ENCODE measurements at regions not wholly inside any gene's neighbourhood (a gene's known extent, or its start where the extent isn't known, plus 50 kb on each side); places are given as distances from the start of the nearest gene placed in this dataset.
"Not testable (repeated sequence)": the region's sequence is repeated elsewhere in the genome, so short reads cannot be mapped to it uniquely, and the experiment has no call there.

- H3K27ac ChIP-seq: no peak overlapping the region
- no peak for TF ChIP-seq CTCF (IDR thresholded peaks at IDR 0.05; ENCODE audit: low read depth, low read length)
- H3K4me3 ChIP-seq (ENCODE audit: low read depth, low read length): no peak overlapping the region
- H3K36me3 ChIP-seq: no peaks in the 10 kb centered on the region
- H3K9me3 ChIP-seq (ENCODE audit: severe bottlenecking): no peaks in the 10 kb centered on the region
- DNase-seq: no peak
- H3K27me3 ChIP-seq (ENCODE audit: insufficient read depth, low read depth, severe bottlenecking): no peaks in the 10 kb centered on the region
Measured at GRCh38 chr12:69172491-69172890, 66.9 kb upstream of the CPSF6 start.

GRCh38 chr12:69173368-69173767 is 66.0 kb upstream of the CPSF6 start:
- Histone ChIP-seq H3K9me3 (ENCODE audit: severe bottlenecking) (no peaks in the 10 kb centered on the region), H3K36me3 (no peaks in the 10 kb centered on the region), H3K27ac (no peak overlapping the region), H3K27me3 (ENCODE audit: insufficient read depth, low read depth, severe bottlenecking) (no peaks in the 10 kb centered on the region), H3K4me3 (ENCODE audit: low read depth, low read length) (no peak overlapping the region)
- DNase-seq: no peak
- no peak for TF ChIP-seq CTCF (IDR thresholded peaks at IDR 0.05; ENCODE audit: low read depth, low read length)

GRCh38 chr12:69179786-69180185 is 59.6 kb upstream of the CPSF6 start:
- H3K27ac ChIP-seq: no peak overlapping the region
- no peak overlapping the region for H3K4me3 ChIP-seq (ENCODE audit: low read depth, low read length)

GRCh38 chr12:69187572-69187971 is 51.8 kb upstream of the CPSF6 start:
- H3K27ac ChIP-seq; H3K4me3 ChIP-seq (ENCODE audit: low read depth, low read length); H3K27me3 ChIP-seq (ENCODE audit: insufficient read depth, low read depth, severe bottlenecking); DNase-seq; H3K36me3 ChIP-seq: not testable (repeated sequence)
- peaks cover 16% of the 10 kb centered on the region for H3K9me3 ChIP-seq (ENCODE audit: severe bottlenecking)

More at GRCh38 chr12:69179786-69180185, 59.6 kb upstream of the CPSF6 start:
- no peaks in the 10 kb centered on the region for H3K27me3 ChIP-seq (ENCODE audit: insufficient read depth, low read depth, severe bottlenecking)
- peaks cover 7% of the 10 kb centered on the region for H3K9me3 ChIP-seq (ENCODE audit: severe bottlenecking)
- DNase-seq: no peak
- no peaks in the 10 kb centered on the region for H3K36me3 ChIP-seq
- TF ChIP-seq CTCF (IDR thresholded peaks at IDR 0.05; ENCODE audit: low read depth, low read length): no peak

GRCh38 chr12:69189378-69189978 is 49.9 kb upstream of the CPSF6 start:
- Histone ChIP-seq H3K27ac (no peak overlapping the region), H3K4me3 (ENCODE audit: low read depth, low read length) (no peak overlapping the region), H3K36me3 (no peaks in the 10 kb centered on the region), H3K9me3 (ENCODE audit: severe bottlenecking) (peaks cover 14% of the 10 kb centered on the region), H3K27me3 (ENCODE audit: insufficient read depth, low read depth, severe bottlenecking) (no peaks in the 10 kb centered on the region)
- no peak for TF ChIP-seq CTCF (IDR thresholded peaks at IDR 0.05; ENCODE audit: low read depth, low read length)
- DNase-seq: no peak

All from WERI-Rb-1 (cell line).